ENCODE measurements at regions not wholly inside any gene's neighbourhood (a gene's known extent, or its start where the extent isn't known, plus 50 kb on each side); places are given as distances from the start of the nearest gene placed in this dataset.

GRCh38 chr3:83302091-83302490, 1540.6 kb upstream of the GBE1 start:
- TF ChIP-seq POLR2A (IDR thresholded peaks at IDR 0.05) (no peak), CTCF (IDR thresholded peaks at IDR 0.05) (no peak)
- ATAC-seq (no peak), DNase-seq (no peak)
- no peaks in the 10 kb centered on the region for H3K4me1 ChIP-seq
- no peaks in the 10 kb centered on the region for H3K36me3 ChIP-seq (replicated peaks in 1 of 2; ENCODE audit: insufficient read depth in 1 of 2, low read depth in 2 of 2)
- no peak overlapping the region for H3K27ac ChIP-seq
- no peaks in the 10 kb centered on the region for H3K27me3 ChIP-seq
- no peaks in the 10 kb centered on the region for H3K9me3 ChIP-seq
- no peak overlapping the region for H3K4me3 ChIP-seq
- intact Hi-C loops (cut with DNase I) = no loop called here

GRCh38 chr3:83317605-83318004, 1556.2 kb upstream of the GBE1 start:
- no peaks in the 10 kb centered on the region for H3K4me1 ChIP-seq
- no peaks in the 10 kb centered on the region for H3K27me3 ChIP-seq
- no peaks in the 10 kb centered on the region for H3K36me3 ChIP-seq (replicated peaks in 1 of 2; ENCODE audit: insufficient read depth in 1 of 2, low read depth in 2 of 2)
- no peak for DNase-seq
- H3K4me3 ChIP-seq = no peak overlapping the region
- 50 to 64% methylated on average over 3 of the region's 3 CpGs for WGBS, 2 donors
- H3K9me3 ChIP-seq = no peaks in the 10 kb centered on the region
- ATAC-seq = no peak
- TF ChIP-seq CTCF (IDR thresholded peaks at IDR 0.05) (no peak), POLR2A (IDR thresholded peaks at IDR 0.05) (no peak)
- intact Hi-C loops (cut with DNase I) = no loop called here
- no peak overlapping the region for H3K27ac ChIP-seq

- H3K4me3 ChIP-seq = no peak overlapping the region
- no peak overlapping the region for H3K27ac ChIP-seq
- no peak for ATAC-seq
- H3K27me3 ChIP-seq = no peaks in the 10 kb centered on the region
- no peaks in the 10 kb centered on the region for H3K4me1 ChIP-seq
- DNase-seq = no peak
- intact Hi-C loops (cut with DNase I) = no loop called here
- H3K36me3 ChIP-seq (replicated peaks in 1 of 2; ENCODE audit: insufficient read depth in 1 of 2, low read depth in 2 of 2) = no peaks in the 10 kb centered on the region
- TF ChIP-seq CTCF (IDR thresholded peaks at IDR 0.05) (no peak), POLR2A (IDR thresholded peaks at IDR 0.05) (no peak)
- H3K9me3 ChIP-seq = no peaks in the 10 kb centered on the region
These were observed 1559.3 kb upstream of the GBE1 start for GRCh38 chr3:83320726-83321125.

GRCh38 chr3:83321457-83321856, 1560.0 kb upstream of the GBE1 start:
- WGBS, 2 donors = 48 to 82% methylated on average over 1 of the region's 1 CpG
- ATAC-seq = no peak
- DNase-seq = no peak
- no peaks in the 10 kb centered on the region for H3K9me3 ChIP-seq
- no peaks in the 10 kb centered on the region for H3K36me3 ChIP-seq (replicated peaks in 1 of 2; ENCODE audit: insufficient read depth in 1 of 2, low read depth in 2 of 2)
- H3K4me3 ChIP-seq = no peak overlapping the region
- no peak for TF ChIP-seq POLR2A (IDR thresholded peaks at IDR 0.05)
- no peak for TF ChIP-seq CTCF (IDR thresholded peaks at IDR 0.05)
- H3K27ac ChIP-seq = no peak overlapping the region
- no peaks in the 10 kb centered on the region for H3K4me1 ChIP-seq
- intact Hi-C loops (cut with DNase I) = no loop called here
- H3K27me3 ChIP-seq = no peaks in the 10 kb centered on the region

GRCh38 chr3:83321891-83322290, 1560.4 kb upstream of the GBE1 start:
- no peaks in the 10 kb centered on the region for H3K4me1 ChIP-seq
- DNase-seq (no peak), ATAC-seq (no peak)
- no peak for TF ChIP-seq POLR2A (IDR thresholded peaks at IDR 0.05)
- TF ChIP-seq CTCF (IDR thresholded peaks at IDR 0.05) = no peak
- intact Hi-C loops (cut with DNase I) = no loop called here
- H3K4me3 ChIP-seq = no peak overlapping the region
- WGBS, 2 donors = 61 to 67% methylated on average over 1 of the region's 1 CpG
- H3K27me3 ChIP-seq = no peaks in the 10 kb centered on the region
- no peaks in the 10 kb centered on the region for H3K9me3 ChIP-seq
- no peaks in the 10 kb centered on the region for H3K36me3 ChIP-seq (replicated peaks in 1 of 2; ENCODE audit: insufficient read depth in 1 of 2, low read depth in 2 of 2)
- H3K27ac ChIP-seq = no peak overlapping the region

All from body of pancreas (tissue), 4 donors.